ENCODE measurements at regions not wholly inside any gene's neighbourhood (a gene's known extent, or its start where the extent isn't known, plus 50 kb on each side); places are given as distances from the start of the nearest gene placed in this dataset.

GRCh38 chr18:27632706-27633105, 447.6 kb upstream of the CHST9 start:
- in situ Hi-C loops (cut with MboI) (no loop called here), intact Hi-C loops (cut with micrococcal nuclease; ENCODE audit: unreplicated experiment) (no loop called here)
- no peak overlapping the region for H3K27ac ChIP-seq (ENCODE audit: control insufficient read depth, insufficient read depth)
- BruUV-seq (replicated peaks): no TSS peak
- no peaks in the 10 kb centered on the region for H3K79me2 ChIP-seq (ENCODE audit: control insufficient read depth, insufficient read depth, low read length)
- POLR2A ChIA-PET: no interaction called here
- ATAC-seq (no peak), DNase-seq (ENCODE audit: low read depth, low spot score) (no peak), FAIRE-seq (no peak)
- RAD21 ChIA-PET (ENCODE audit: unreplicated experiment): no interaction called here
- no peak overlapping the region for H3K4me3 ChIP-seq
- no peaks in the 10 kb centered on the region for H3K4me1 ChIP-seq (ENCODE audit: control insufficient read depth, insufficient read depth, low read length)
- H3K36me3 ChIP-seq (ENCODE audit: control insufficient read depth in 2 of 2, insufficient read depth in 2 of 2, low read length in 1 of 2): no peaks in the 10 kb centered on the region
- H3K27me3 ChIP-seq (replicated peaks in 1 of 2; ENCODE audit: control insufficient read depth in 2 of 2, insufficient read depth in 2 of 2, low read length in 1 of 2): no peaks in the 10 kb centered on the region
- no peaks in the 10 kb centered on the region for H4K20me1 ChIP-seq (ENCODE audit: control insufficient read depth, insufficient read depth)
- no peaks in the 10 kb centered on the region for H3K9me3 ChIP-seq (replicated peaks; ENCODE audit: control insufficient read depth, insufficient read depth, low read length)
- H3K4me2 ChIP-seq (ENCODE audit: control insufficient read depth, insufficient read depth): no peak overlapping the region
- WGBS (ENCODE audit: insufficient coverage, insufficient replicate concordance, low lambda C conversion rate, missing lambda C conversion rate): 0% methylated on average over 1 of the region's 1 CpG
- CTCF ChIA-PET: no interaction called here
- SMC1A ChIA-PET (ENCODE audit: uncharacterized antibody, unreplicated experiment): no interaction called here
- H2AFZ ChIP-seq (ENCODE audit: control insufficient read depth, low read depth, low read length): no peak overlapping the region
- no peak overlapping the region for H3K9ac ChIP-seq (ENCODE audit: control insufficient read depth, insufficient read depth, low read length)
- TF ChIP-seq ZBTB11 (CRISPR knock-in tag; IDR thresholded peaks at IDR 0.05): no peak
- no peak for TF ChIP-seq IRF4 (IDR thresholded peaks at IDR 0.05; ENCODE audit: low read depth, low read length)
- no peak for TF ChIP-seq NBN (IDR thresholded peaks at IDR 0.05)
- no peak for TF ChIP-seq RB1 (IDR thresholded peaks at IDR 0.05; ENCODE audit: borderline replicate concordance)
- no peak for TF ChIP-seq TCF3 (IDR thresholded peaks at IDR 0.05; ENCODE audit: borderline replicate concordance, insufficient read depth, low read depth, low read length)

GRCh38 chr18:27627927-27628326, 442.8 kb upstream of the CHST9 start:
- no peak overlapping the region for H3K4me3 ChIP-seq
- ATAC-seq (no peak), DNase-seq (ENCODE audit: low read depth, low spot score) (no peak), FAIRE-seq (no peak)
- no peaks in the 10 kb centered on the region for H4K20me1 ChIP-seq (ENCODE audit: control insufficient read depth, insufficient read depth)
- no peaks in the 10 kb centered on the region for H3K79me2 ChIP-seq (ENCODE audit: control insufficient read depth, insufficient read depth, low read length)
- CTCF ChIA-PET: interaction anchor here (1.3 to 2.1 kb wide), 2 partner anchors 19 to 23 kb away, joined by 3 to 6 read pairs; no protein-coding TSS in a partner anchor
- H3K27ac ChIP-seq (ENCODE audit: control insufficient read depth, insufficient read depth): no peak overlapping the region
- no peaks in the 10 kb centered on the region for H3K36me3 ChIP-seq (ENCODE audit: control insufficient read depth in 2 of 2, insufficient read depth in 2 of 2, low read length in 1 of 2)
- TF ChIP-seq E2F8 (IDR thresholded peaks at IDR 0.05; ENCODE audit: low read depth, partially characterized antibody): no peak
- 6% methylated on average over 4 of the region's 4 CpGs for WGBS (ENCODE audit: insufficient coverage, insufficient replicate concordance, low lambda C conversion rate, missing lambda C conversion rate)
- POLR2A ChIA-PET: no interaction called here
- H3K9ac ChIP-seq (ENCODE audit: control insufficient read depth, insufficient read depth, low read length): no peak overlapping the region
- no peak overlapping the region for H3K4me2 ChIP-seq (ENCODE audit: control insufficient read depth, insufficient read depth)
- H3K27me3 ChIP-seq (replicated peaks in 1 of 2; ENCODE audit: control insufficient read depth in 2 of 2, insufficient read depth in 2 of 2, low read length in 1 of 2): no peaks in the 10 kb centered on the region
- no peak overlapping the region for H2AFZ ChIP-seq (ENCODE audit: control insufficient read depth, low read depth, low read length)
- no TSS peak for BruUV-seq (replicated peaks)
- SMC1A ChIA-PET (ENCODE audit: uncharacterized antibody, unreplicated experiment): no interaction called here
- H3K4me1 ChIP-seq (ENCODE audit: control insufficient read depth, insufficient read depth, low read length): no peaks in the 10 kb centered on the region
- intact Hi-C loops (cut with micrococcal nuclease; ENCODE audit: unreplicated experiment): no loop called here
- H3K9me3 ChIP-seq (replicated peaks; ENCODE audit: control insufficient read depth, insufficient read depth, low read length): no peaks in the 10 kb centered on the region
- in situ Hi-C loops (cut with MboI): no loop called here
- RAD21 ChIA-PET (ENCODE audit: unreplicated experiment): no interaction called here

Measured in GM12878 (cell line).